ENCODE measurements at regions not wholly inside any gene's neighbourhood (a gene's known extent, or its start where the extent isn't known, plus 50 kb on each side); places are given as distances from the start of the nearest gene placed in this dataset.

DNA sequence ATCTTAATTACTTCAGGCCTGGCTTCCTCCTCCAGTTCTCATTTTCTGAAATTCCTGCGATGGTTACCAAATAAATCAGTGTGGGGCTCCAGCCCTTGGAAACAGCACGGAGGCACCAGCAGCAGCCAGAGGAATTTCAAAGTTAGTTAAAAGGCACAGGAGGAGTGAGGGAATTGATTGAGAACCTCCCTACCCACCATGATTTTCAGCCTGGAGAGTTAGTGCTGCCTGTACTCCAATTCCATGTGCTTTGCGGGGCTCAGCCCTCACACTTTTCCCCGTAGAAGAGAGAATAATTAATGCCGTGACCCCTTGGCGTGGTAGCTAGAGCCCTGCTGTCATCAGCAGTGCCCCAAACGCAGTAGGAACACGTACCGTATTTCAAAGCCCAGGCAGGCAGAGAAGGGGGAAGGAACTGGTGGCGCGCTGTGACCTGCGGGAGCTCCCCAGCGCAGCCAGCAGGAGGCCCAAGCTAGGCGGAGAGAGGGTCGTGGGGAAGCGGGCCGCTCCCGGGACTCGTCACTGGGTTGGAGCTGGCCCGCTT is 84.0 kb upstream of the IGFBP7 start:
- Histone ChIP-seq H3K4me1 (ENCODE audit: control insufficient read depth in 5 of 5, insufficient read depth in 5 of 5, low read length in 5 of 5) (peaks cover 0 to 21% (median 3%) of the 10 kb centered on the region in 5 donors), H3K36me3 (ENCODE audit: control insufficient read depth in 4 of 4, insufficient read depth in 4 of 4, low read length in 4 of 4) (no peaks in the 10 kb centered on the region), H3K9ac (ENCODE audit: insufficient read depth in 1 of 2, low read length in 2 of 2) (no peak overlapping the region), H3K27me3 (ENCODE audit: control insufficient read depth in 3 of 3, insufficient read depth in 3 of 3, low read length in 2 of 3) (no peaks in the 10 kb centered on the region), H3K27ac (ENCODE audit: low read depth in 1 of 2, low read length in 1 of 2) (no peak overlapping the region), H3K4me3 (no peak overlapping the region), H3K9me3 (ENCODE audit: control insufficient read depth in 4 of 4, insufficient read depth in 3 of 4, low read length in 3 of 4) (peaks cover 0 to 5% (median 0%) of the 10 kb centered on the region in 4 donors)
- DNase-seq: peak; percentile 33 to 45 (median 38)
- no peak for ATAC-seq (ENCODE audit: insufficient read depth, low FRiP score)
- TF ChIP-seq, protein P1, sequence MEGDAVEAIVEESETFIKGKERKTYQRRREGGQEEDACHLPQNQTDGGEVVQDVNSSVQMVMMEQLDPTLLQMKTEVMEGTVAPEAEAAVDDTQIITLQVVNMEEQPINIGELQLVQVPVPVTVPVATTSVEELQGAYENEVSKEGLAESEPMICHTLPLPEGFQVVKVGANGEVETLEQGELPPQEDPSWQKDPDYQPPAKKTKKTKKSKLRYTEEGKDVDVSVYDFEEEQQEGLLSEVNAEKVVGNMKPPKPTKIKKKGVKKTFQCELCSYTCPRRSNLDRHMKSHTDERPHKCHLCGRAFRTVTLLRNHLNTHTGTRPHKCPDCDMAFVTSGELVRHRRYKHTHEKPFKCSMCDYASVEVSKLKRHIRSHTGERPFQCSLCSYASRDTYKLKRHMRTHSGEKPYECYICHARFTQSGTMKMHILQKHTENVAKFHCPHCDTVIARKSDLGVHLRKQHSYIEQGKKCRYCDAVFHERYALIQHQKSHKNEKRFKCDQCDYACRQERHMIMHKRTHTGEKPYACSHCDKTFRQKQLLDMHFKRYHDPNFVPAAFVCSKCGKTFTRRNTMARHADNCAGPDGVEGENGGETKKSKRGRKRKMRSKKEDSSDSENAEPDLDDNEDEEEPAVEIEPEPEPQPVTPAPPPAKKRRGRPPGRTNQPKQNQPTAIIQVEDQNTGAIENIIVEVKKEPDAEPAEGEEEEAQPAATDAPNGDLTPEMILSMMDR (IDR thresholded peaks at IDR 0.05; ENCODE audit: control extremely low read depth, extremely low read depth): no peak
- WGBS, 2 donors: 36 to 45% methylated on average over 20 of the region's 20 CpGs

DNA sequence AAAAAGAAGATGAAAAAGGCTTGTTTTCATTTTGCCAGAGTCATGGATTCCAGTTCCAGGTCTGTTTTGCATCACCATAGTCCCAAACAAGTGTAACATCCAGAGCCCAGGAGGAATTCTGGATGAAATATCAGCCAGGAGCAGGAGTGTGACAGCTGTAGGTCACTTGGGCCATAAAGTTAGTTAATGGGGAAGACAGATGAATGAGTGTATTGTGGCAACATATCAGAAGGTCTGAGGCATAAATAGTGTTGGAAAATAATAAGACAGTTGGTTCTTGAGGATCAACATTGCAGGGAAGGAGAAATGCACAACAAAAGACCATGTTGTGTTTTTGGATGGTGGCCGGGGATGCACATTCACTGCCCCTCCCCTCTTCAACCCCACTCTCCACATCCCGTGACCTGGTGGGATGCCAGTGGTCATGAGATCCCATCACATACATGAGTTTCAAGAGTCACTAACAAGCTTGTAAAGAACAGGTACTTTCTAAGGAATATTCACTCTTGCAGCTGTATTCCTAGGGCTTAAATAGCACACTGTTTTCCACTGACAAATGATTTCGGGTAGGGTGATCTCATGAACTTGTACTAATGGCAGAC is 83.1 kb upstream of the IGFBP7 start:
- Histone ChIP-seq H3K27me3 (ENCODE audit: control insufficient read depth in 3 of 3, insufficient read depth in 3 of 3, low read length in 2 of 3) (no peaks in the 10 kb centered on the region), H3K36me3 (ENCODE audit: control insufficient read depth in 4 of 4, insufficient read depth in 4 of 4, low read length in 4 of 4) (no peaks in the 10 kb centered on the region), H3K4me1 (ENCODE audit: control insufficient read depth in 5 of 5, insufficient read depth in 5 of 5, low read length in 5 of 5) (peaks cover 0 to 21% (median 3%) of the 10 kb centered on the region in 5 donors), H3K9me3 (ENCODE audit: control insufficient read depth in 4 of 4, insufficient read depth in 3 of 4, low read length in 3 of 4) (peaks cover 0 to 5% (median 0%) of the 10 kb centered on the region in 4 donors), H3K27ac (ENCODE audit: low read depth in 1 of 2, low read length in 1 of 2) (no peak overlapping the region), H3K9ac (ENCODE audit: insufficient read depth in 1 of 2, low read length in 2 of 2) (no peak overlapping the region), H3K4me3 (no peak overlapping the region)
- WGBS, 2 donors: 94 to 95% methylated on average over 3 of the region's 3 CpGs
- DNase-seq (no peak), ATAC-seq (ENCODE audit: insufficient read depth, low FRiP score) (no peak)
- TF ChIP-seq, protein P1 (IDR thresholded peaks at IDR 0.05; ENCODE audit: control extremely low read depth, extremely low read depth): no peak

DNA sequence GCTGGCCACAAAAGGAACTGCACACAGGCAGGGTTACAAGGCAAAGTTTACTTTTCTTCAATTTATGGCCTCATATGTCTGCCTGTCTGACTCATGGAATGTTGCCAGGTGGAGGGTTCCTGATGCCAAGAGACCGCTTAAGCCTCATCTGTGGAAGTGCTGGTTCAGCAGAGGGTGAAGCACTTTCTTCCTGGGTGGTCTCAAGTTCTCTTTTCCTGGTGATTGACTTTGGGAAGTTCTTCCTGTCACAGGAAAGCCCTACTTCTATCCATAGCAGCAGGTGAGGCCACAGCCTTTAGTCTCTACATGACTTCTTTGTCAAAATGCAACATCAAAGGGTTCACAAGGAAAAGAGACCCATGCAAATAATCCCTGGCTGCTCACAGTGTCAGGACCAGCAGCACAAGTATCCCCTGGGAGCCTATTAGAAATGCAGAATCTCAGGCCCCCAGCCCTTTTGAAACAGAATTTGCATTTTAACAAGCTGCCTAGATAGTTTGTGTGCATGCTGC is 81.4 kb upstream of the IGFBP7 start:
- peak; percentile 78 to 84 (median 80) for DNase-seq
- no peak overlapping the region for H3K4me3 ChIP-seq
- H3K36me3 ChIP-seq (ENCODE audit: control insufficient read depth in 4 of 4, insufficient read depth in 4 of 4, low read length in 4 of 4): no peaks in the 10 kb centered on the region
- TF ChIP-seq, protein P1 (IDR thresholded peaks at IDR 0.05; ENCODE audit: control extremely low read depth, extremely low read depth): no peak
- peaks cover 0 to 5% (median 0%) of the 10 kb centered on the region in 4 donors for H3K9me3 ChIP-seq (ENCODE audit: control insufficient read depth in 4 of 4, insufficient read depth in 3 of 4, low read length in 3 of 4)
- H3K9ac ChIP-seq (ENCODE audit: insufficient read depth in 1 of 2, low read length in 2 of 2): no peak overlapping the region
- no peak overlapping the region for H3K27ac ChIP-seq (ENCODE audit: low read depth in 1 of 2, low read length in 1 of 2)
- H3K27me3 ChIP-seq (ENCODE audit: control insufficient read depth in 3 of 3, insufficient read depth in 3 of 3, low read length in 2 of 3): no peaks in the 10 kb centered on the region
- 46 to 71% methylated on average over 1 of the region's 1 CpG for WGBS, 2 donors
- ATAC-seq (ENCODE audit: insufficient read depth, low FRiP score): no peak
- H3K4me1 ChIP-seq (ENCODE audit: control insufficient read depth in 5 of 5, insufficient read depth in 5 of 5, low read length in 5 of 5): peaks cover 0 to 21% (median 3%) of the 10 kb centered on the region in 5 donors
